Endothelial cell of umbilical vein (primary cell): ENCODE measurements at regions not wholly inside any gene's neighbourhood (a gene's known extent, or its start where the extent isn't known, plus 50 kb on each side); places are given as distances from the start of the nearest gene placed in this dataset.

Experiments
- BruUV-seq: library from RNA; stranded (reverse); fragments of 400-500 nt; replicated peaks from 2 replicates; lab custom pipeline; 2021; lab: Mats Ljungman, UMichigan
- CTCF ChIA-PET: fragments of 300-600, 350-600 bp; sonication (Branson Sonifier 250); formaldehyde crosslinking; loops from one replicate; lab custom pipeline; 2021; ENCODE audit warnings: antibody characterized with exemption, inconsistent platforms; lab: Charles Lee
- POLR2A ChIA-PET: fragments of 300-600, 350-600 bp; sonication (Branson Sonifier 250); formaldehyde crosslinking; loops from one replicate; lab custom pipeline; 2021; ENCODE audit warnings: antibody characterized with exemption, inconsistent platforms; lab: Charles Lee
- DNase-seq: peaks from one replicate; pipeline ENCODE4 v3.0.0-alpha.2; 2011; ENCODE audit warnings: low read depth, low spot score
- FAIRE-seq: peaks from 2 replicates; lab custom pipeline; 2011; peaks lifted over from hg19 to GRCh38; lab: Jason Lieb, UNC
- H2AFZ ChIP-seq: 2 replicates; pipeline ENCODE4 v1.6.0; 2012; ENCODE audit warnings: low read depth, low read length, control low read depth, inconsistent platforms
- H3K27ac ChIP-seq: 2 replicates; pipeline ENCODE4 v1.5.1; 2011; ENCODE audit warnings: low read depth, mild to moderate bottlenecking, control low read depth, low read length, moderate library complexity; ENCODE audit not compliant: insufficient read depth
- H3K27me3 ChIP-seq, 2 experiments: 2 replicates each; pipeline versions ENCODE4 v1.6.0 to v1.6.1; 2011; ENCODE audit warnings: low read length in 2 of 2, mixed read lengths in 1 of 2; ENCODE audit not compliant: control insufficient read depth in 2 of 2, insufficient read depth in 2 of 2
- H3K36me3 ChIP-seq, 2 experiments: 2 replicates in 1 of 2; 3 replicates in 1 of 2; pipeline ENCODE4 v1.5.1; 2011; ENCODE audit warnings: low read length in 2 of 2, mild to moderate bottlenecking in 1 of 2, moderate library complexity in 1 of 2; ENCODE audit not compliant: control insufficient read depth in 2 of 2, insufficient read depth in 2 of 2; ENCODE audit errors: extremely low read depth in 1 of 2
- H3K4me1 ChIP-seq: 3 replicates; pipeline ENCODE4 v1.5.1; 2011; ENCODE audit warnings: mild to moderate bottlenecking, low read length; ENCODE audit not compliant: control insufficient read depth, insufficient read depth; ENCODE audit errors: extremely low read depth
- H3K4me2 ChIP-seq: 2 replicates; pipeline ENCODE4 v1.6.1; 2011; ENCODE audit warnings: low read length, control low read depth, mixed read lengths; ENCODE audit not compliant: insufficient read depth
- H3K4me3 ChIP-seq, 3 experiments: fragments of 200-600 bp in 1 of 3; sonication (generic), shearing (Covaris generic) in 1 of 3; replicated peaks in 1 of 3; 2 replicates each; pipeline ENCODE4 v1.5.1; 2011 to 2016; ENCODE audit warnings: control low read depth in 3 of 3, low read length in 3 of 3, mild to moderate bottlenecking in 2 of 3, inconsistent platforms in 1 of 3, low read depth in 1 of 3, moderate library complexity in 1 of 3; ENCODE audit not compliant: insufficient read depth in 1 of 3
- H3K79me2 ChIP-seq: 2 replicates; pipeline ENCODE4 v1.6.0; 2012; ENCODE audit warnings: low read length, inconsistent platforms; ENCODE audit not compliant: control insufficient read depth, insufficient read depth
- H3K9ac ChIP-seq: replicated peaks from 2 replicates; pipeline ENCODE3; 2011; ENCODE audit warnings: low read length, control low read depth; ENCODE audit not compliant: insufficient read depth; ENCODE audit errors: extremely low read depth
- H3K9me1 ChIP-seq: replicated peaks from 3 replicates; pipeline ENCODE4 v1.6.0; 2011; ENCODE audit warnings: mild to moderate bottlenecking, low read length; ENCODE audit not compliant: control insufficient read depth, insufficient read depth; ENCODE audit errors: extremely low read depth
- H3K9me3 ChIP-seq: replicated peaks from 2 replicates; pipeline ENCODE4 v1.5.1; 2012; ENCODE audit warnings: low read length, inconsistent platforms; ENCODE audit not compliant: control insufficient read depth, insufficient read depth
- H4K20me1 ChIP-seq: replicated peaks from 2 replicates; pipeline ENCODE3; 2011; ENCODE audit warnings: mild to moderate bottlenecking, low read length; ENCODE audit not compliant: control insufficient read depth, insufficient read depth; ENCODE audit errors: extremely low read depth
- EZH2 ChIP-seq: IDR thresholded peaks from 2 replicates; pipeline ENCODE4 v1.6.1; 2012; ENCODE audit warnings: borderline replicate concordance, low read depth, mild to moderate bottlenecking, moderate library complexity, low read length, inconsistent platforms; ENCODE audit not compliant: severe bottlenecking
- FOS ChIP-seq: IDR thresholded peaks from 2 replicates; pipeline ENCODE4 v1.6.1; 2011; ENCODE audit warnings: mild to moderate bottlenecking, low read length, moderate library complexity, borderline replicate concordance; ENCODE audit not compliant: insufficient read depth
- GATA2 ChIP-seq: IDR thresholded peaks from 2 replicates; pipeline ENCODE4 v1.7.0; 2011; ENCODE audit warnings: low read depth, mild to moderate bottlenecking, moderate library complexity, mixed read lengths, low read length; ENCODE audit not compliant: insufficient read length, insufficient read depth
- JUN ChIP-seq: IDR thresholded peaks from 2 replicates; pipeline ENCODE4 v1.6.1; 2011; ENCODE audit warnings: borderline replicate concordance, low read depth; ENCODE audit not compliant: insufficient read length, insufficient read depth
- MAX ChIP-seq: IDR thresholded peaks from 2 replicates; pipeline ENCODE4 v1.6.1; 2011; ENCODE audit not compliant: insufficient read depth, insufficient read length
- MYC ChIP-seq: IDR thresholded peaks from one replicate; pipeline ENCODE4 v1.6.1; 2011; ENCODE audit warnings: mild to moderate bottlenecking, low read depth, low read length
- POLR2A ChIP-seq: IDR thresholded peaks from 2 replicates; pipeline ENCODE4 v1.6.1; 2012; ENCODE audit warnings: low read depth, mild to moderate bottlenecking, control low read depth, low read length
- POLR2AphosphoS5 ChIP-seq: IDR thresholded peaks from 2 replicates; pipeline ENCODE4 v1.6.1; 2012; ENCODE audit warnings: low read depth, mild to moderate bottlenecking, control low read depth, low read length, moderate library complexity; ENCODE audit not compliant: insufficient read depth
- dilution Hi-C: fragments of 300-500 bp; cut with MboI; formaldehyde crosslinking; loops from one replicate; pipeline ENCODE4 v1.15.0; 2019; ENCODE audit warnings: low sequenced_read_pairs; ENCODE audit not compliant: extremely low pct_ligation_motif_present
- intact Hi-C: fragments of 100-400 bp; cut with micrococcal nuclease; formaldehyde crosslinking; loops from one replicate; pipeline ENCODE4 v1.10.0; 2022
- TF ChIP-seq, protein P1 (sequence below), 2 donors: IDR thresholded peaks; 1 replicate in 1 of 2; 2 replicates in 1 of 2; pipeline ENCODE4 v1.5.1; 2011; ENCODE audit warnings: low read length in 2 of 2, mild to moderate bottlenecking in 2 of 2, moderate library complexity in 2 of 2, control low read depth in 1 of 2, inconsistent platforms in 1 of 2, low read depth in 1 of 2; ENCODE audit not compliant: insufficient read depth in 1 of 2; ENCODE audit errors: extremely low read depth in 1 of 2

GRCh38 chr20:48010623-48011022 lies 225.3 kb upstream of the SULF2 start:
- no peak overlapping the region for H3K4me2 ChIP-seq
- H3K4me1 ChIP-seq: no peaks in the 10 kb centered on the region
- no peaks in the 10 kb centered on the region for H4K20me1 ChIP-seq
- no peak overlapping the region for H3K4me3 ChIP-seq
- H3K9ac ChIP-seq: no peak overlapping the region
- H2AFZ ChIP-seq: no peak overlapping the region
- H3K36me3 ChIP-seq: no peaks in the 10 kb centered on the region
- H3K9me1 ChIP-seq: no peaks in the 10 kb centered on the region
- dilution Hi-C loops (no loop called here), intact Hi-C loops (no loop called here)
- FAIRE-seq (no peak), DNase-seq (no peak)
- no TSS peak for BruUV-seq
- no peaks in the 10 kb centered on the region for H3K9me3 ChIP-seq
- CTCF ChIA-PET: no interaction called here
- TF ChIP-seq, protein P1, sequence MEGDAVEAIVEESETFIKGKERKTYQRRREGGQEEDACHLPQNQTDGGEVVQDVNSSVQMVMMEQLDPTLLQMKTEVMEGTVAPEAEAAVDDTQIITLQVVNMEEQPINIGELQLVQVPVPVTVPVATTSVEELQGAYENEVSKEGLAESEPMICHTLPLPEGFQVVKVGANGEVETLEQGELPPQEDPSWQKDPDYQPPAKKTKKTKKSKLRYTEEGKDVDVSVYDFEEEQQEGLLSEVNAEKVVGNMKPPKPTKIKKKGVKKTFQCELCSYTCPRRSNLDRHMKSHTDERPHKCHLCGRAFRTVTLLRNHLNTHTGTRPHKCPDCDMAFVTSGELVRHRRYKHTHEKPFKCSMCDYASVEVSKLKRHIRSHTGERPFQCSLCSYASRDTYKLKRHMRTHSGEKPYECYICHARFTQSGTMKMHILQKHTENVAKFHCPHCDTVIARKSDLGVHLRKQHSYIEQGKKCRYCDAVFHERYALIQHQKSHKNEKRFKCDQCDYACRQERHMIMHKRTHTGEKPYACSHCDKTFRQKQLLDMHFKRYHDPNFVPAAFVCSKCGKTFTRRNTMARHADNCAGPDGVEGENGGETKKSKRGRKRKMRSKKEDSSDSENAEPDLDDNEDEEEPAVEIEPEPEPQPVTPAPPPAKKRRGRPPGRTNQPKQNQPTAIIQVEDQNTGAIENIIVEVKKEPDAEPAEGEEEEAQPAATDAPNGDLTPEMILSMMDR (IDR thresholded peaks at IDR 0.05; ENCODE audit: extremely low read depth in 1 of 2, insufficient read depth in 1 of 2, low read depth in 1 of 2, low read length in 2 of 2): no peak
- TF ChIP-seq POLR2AphosphoS5 (no peak), GATA2 (no peak), EZH2 (no peak), FOS (no peak), MYC (no peak), MAX (no peak), JUN (no peak), POLR2A (no peak)
- POLR2A ChIA-PET: no interaction called here
- H3K27ac ChIP-seq: no peak overlapping the region
- H3K79me2 ChIP-seq: no peaks in the 10 kb centered on the region
- no peaks in the 10 kb centered on the region for H3K27me3 ChIP-seq
